ENCODE measurements at regions not wholly inside any gene's neighbourhood (a gene's known extent, or its start where the extent isn't known, plus 50 kb on each side); places are given as distances from the start of the nearest gene placed in this dataset.

DNA sequence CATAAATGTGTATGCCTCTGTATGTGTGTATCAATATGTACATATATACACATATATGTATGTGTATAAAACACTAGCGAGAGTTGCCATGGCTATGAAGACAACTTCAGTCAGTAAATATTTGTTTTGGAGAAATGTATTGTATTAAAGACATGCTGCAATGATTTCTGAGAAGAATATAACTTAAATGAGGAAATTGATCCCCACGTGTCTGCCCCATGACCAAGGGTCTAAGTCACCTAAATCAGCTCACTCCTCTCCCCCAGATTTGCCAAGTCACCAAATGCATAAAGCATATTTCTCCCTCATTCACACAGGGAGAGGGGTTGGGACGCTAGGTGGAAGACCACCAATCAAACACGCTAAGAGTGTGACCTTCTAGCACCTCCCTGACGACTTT lies 58.3 kb upstream of the LYST start:
- no peak for DNase-seq

DNA sequence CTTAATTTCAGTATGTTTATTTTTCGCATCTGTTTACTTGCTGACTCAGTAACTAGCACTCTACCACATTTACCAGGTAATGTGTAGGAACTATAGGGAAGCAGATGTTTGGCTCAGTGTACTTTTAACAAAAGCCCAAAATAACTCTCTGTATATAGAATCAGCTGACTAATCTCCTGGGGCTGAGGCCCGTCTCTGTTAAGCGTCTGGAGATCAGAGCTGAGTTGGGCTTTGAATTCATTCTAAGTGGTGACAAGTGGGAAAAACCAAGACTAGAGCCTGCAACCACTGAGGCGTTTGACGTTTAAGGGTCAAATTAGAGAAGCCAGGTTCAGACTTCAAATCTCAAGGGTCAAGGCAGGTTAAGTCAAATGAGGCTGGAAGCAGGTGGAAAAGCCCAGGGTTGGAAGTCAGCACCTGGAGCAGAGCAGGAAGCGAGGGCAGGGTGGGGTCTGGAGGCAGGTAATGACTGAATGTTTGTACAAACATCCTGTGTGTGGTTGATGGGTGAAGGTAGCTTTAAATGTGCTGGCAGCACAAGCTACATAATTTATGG lies 56.8 kb upstream of the LYST start:
- DNase-seq = no peak

DNA sequence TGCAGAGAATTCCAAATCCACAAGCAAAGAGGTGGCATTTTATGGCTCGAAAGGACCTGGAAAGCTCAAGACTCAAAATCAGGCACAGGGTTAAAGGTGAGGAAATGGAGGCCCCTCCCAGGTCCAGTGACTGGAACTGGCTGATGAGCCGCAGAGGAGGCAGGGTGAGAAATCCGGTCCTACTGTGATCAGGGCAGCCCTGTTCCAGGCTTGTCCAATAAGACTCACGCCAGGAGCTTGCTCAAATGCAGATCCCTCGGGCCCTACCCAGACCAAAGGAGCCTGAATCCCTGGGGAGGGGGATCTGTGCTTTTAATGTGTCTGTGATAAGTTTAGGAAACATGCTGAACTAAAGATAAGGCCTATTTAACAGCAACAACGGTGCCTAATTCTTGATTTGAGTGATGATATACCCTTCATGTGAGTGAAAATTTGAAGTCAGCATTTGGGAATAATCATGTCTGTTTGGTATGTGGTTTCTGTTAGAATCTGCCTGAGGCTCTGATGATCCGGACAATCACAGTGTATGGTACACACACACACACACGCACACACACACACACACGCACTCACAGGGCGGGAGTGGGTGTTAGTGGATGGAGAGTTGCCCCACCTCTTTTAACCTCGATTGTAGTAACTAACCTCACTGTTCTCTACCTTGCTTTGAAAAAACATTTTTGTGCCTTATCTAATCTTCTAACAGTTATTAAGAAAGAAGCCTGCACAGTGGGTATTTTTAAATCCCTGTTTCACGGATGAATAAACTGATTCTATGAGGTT lies 54.1 kb upstream of the LYST start:
- DNase-seq = no peak

DNA sequence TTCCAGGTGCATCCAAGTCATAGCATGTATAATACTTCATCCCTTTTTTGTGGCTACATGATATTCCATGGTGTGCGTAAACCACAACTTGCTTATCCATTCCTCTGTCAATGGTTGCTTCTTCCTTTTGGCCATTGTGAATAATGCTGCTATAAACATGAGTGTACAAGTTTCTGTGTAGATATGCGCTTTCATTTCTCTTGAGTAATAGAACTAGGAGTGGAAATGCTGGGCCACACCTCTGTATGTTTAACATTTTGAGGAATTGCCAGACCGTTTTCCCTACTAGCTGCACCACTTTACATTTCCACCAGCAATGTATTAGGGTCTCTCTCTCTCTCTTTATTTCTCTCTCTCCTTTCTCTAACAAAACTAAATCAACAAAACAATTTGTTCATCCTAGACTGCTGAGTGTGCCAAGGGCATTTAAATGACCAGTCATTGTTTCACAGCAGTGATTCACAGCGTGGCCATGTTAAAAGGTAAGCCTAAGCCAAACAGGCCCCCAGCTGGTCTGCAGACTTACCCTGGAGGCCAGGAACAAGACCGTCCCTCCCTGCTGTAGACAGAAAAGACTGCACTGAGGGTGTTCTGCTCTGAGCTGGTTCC lies 53.2 kb upstream of the LYST start:
- DNase-seq = no peak

DNA sequence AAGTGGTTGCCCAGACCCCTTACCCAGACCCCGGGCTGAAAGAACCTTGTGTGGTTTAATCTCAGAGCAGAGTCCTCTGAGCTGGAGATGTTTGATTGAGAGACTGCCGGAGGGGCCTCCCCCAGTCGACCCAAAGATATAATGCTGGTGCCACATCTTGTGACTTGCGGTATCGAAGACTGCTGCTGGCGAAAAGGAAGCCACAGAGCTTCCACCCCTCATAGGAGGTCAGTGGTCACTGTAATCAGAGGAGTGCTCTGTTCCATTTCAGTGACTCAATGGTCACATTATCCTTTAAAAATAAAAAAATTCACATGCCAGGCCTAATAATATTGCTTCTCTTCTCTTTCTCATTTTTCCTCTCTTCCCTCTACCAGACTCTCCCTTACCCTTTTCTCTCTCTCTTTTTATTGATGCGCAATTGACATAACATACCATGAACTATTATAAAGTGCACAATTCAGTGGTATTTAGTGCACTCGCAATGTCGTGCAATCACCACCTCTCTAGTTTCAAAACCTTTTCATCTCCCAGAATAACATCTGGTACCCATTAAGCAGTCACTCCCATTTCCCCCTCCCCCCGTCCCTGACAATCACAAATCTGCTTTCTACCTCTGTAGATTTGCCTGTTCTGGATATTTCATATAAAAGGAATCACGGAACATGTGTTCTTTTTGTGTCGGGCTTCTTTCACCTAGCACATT lies 52.6 kb upstream of the LYST start:
- DNase-seq = no peak

DNA sequence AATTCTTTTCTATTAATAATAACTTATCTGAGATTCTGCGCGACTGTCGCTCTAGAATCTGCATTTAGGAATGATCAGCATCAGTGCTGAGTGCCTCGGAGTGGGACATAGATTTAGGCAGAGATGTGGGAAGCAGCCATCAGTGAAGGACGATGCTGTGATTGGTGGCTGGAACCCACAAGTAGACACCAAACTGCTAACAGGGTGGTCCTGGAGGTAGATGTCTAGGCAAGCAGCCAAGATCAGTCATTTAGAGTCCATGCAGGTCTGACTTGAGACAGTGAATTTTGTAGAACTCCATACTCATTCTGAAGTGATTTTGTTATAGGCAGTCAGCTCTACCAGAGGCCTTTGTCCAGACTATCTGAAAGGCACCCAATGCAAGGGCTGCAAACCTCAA lies 51.8 kb upstream of the LYST start:
- DNase-seq = no peak

DNA sequence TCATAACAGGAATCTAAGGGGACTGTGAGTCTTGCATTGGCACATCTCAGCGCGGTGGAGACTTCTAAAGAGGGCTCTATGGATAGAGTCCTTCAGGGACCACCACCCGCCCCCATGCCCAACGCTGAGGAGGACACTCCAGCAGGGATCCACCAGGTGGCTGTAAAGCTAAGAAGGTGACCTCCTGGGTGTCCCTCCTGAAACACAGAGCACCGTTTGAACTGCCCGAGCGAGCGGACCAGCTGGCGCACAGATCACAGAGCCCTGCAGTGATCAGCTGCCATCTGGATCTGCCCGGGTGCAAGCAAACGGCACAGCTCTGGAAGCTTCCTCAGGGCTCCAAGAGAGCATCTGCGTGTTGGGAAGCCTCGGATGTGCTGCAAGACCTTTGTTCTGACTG lies 51.3 kb upstream of the LYST start:
- no peak for DNase-seq

DNA sequence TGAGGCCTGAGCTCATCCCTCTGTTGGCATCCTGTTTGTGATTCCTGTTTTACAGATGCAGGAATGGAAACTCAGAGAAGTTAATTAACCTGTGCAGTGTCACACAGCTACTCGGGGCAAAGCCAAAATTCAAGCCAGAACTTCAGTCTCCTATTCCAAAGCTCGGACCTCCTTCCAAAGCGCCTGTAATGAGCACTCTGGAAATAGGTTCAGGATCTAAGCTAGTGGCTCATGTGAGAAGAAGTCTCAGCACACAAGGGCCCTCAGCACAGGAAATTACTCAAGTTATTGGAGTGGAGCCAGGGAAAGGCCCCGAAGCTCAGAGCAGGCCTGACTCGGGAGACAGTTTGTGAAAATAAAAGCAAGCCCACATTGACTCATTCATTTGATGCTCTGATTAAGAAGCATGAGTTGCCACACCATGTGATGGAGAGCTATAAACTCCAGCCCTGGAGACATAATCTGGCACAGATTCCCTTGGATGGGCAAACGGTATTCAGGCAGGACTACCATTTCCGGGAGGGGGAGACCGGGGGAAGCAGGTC lies 50.6 kb upstream of the LYST start:
- peak; percentile 75 to 80 for DNase-seq
